ENCODE measurements at regions not wholly inside any gene's neighbourhood (a gene's known extent, or its start where the extent isn't known, plus 50 kb on each side); places are given as distances from the start of the nearest gene placed in this dataset.
"Not testable (repeated sequence)": the region's sequence is repeated elsewhere in the genome, so short reads cannot be mapped to it uniquely, and the experiment has no call there.

DNA sequence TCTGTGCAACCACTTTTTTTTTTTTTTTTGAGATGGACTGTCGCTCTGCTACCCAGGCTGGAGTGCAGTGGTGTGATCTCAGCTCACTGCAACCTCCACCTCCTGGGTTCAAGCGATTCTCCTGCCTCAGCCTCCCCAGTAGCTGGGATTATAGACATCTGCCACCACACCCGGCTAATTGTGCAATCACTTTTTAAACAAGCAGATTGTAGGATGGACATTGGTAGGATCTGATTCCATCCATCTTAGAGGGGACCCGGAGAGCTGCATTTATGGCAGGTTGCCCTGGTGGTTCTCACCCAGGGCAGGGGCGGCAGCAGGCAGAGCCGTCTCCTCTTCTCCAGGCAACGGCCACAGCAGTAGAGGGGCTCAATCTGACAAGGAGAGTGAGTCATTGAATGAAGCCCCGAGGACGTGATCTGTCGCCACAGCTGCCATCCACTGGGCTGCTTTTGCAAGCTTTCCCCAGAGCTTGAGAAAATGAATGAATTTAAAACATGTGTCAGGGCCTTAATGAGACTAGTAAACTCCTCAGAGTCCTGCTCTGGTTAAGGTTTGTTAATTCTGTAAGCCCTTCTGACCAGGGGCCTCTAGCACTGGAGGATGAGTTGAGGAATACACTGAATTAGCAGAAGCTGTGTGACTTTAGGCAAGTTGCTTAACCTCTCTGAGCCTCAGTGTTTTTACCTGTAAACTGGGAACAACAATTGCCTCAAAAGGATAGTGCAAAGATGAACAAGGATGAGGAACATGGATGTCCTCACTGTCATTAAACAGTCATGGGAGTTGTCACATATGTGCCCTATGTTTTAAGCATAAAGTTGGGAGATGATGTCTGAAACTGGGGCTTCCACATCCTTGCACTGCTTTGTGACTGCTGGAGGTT, 129.1 kb downstream of the ASB7 start:
- no peak for DNase-seq
- TF ChIP-seq, protein P1, sequence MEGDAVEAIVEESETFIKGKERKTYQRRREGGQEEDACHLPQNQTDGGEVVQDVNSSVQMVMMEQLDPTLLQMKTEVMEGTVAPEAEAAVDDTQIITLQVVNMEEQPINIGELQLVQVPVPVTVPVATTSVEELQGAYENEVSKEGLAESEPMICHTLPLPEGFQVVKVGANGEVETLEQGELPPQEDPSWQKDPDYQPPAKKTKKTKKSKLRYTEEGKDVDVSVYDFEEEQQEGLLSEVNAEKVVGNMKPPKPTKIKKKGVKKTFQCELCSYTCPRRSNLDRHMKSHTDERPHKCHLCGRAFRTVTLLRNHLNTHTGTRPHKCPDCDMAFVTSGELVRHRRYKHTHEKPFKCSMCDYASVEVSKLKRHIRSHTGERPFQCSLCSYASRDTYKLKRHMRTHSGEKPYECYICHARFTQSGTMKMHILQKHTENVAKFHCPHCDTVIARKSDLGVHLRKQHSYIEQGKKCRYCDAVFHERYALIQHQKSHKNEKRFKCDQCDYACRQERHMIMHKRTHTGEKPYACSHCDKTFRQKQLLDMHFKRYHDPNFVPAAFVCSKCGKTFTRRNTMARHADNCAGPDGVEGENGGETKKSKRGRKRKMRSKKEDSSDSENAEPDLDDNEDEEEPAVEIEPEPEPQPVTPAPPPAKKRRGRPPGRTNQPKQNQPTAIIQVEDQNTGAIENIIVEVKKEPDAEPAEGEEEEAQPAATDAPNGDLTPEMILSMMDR (IDR thresholded peaks at IDR 0.05): no peak

DNA sequence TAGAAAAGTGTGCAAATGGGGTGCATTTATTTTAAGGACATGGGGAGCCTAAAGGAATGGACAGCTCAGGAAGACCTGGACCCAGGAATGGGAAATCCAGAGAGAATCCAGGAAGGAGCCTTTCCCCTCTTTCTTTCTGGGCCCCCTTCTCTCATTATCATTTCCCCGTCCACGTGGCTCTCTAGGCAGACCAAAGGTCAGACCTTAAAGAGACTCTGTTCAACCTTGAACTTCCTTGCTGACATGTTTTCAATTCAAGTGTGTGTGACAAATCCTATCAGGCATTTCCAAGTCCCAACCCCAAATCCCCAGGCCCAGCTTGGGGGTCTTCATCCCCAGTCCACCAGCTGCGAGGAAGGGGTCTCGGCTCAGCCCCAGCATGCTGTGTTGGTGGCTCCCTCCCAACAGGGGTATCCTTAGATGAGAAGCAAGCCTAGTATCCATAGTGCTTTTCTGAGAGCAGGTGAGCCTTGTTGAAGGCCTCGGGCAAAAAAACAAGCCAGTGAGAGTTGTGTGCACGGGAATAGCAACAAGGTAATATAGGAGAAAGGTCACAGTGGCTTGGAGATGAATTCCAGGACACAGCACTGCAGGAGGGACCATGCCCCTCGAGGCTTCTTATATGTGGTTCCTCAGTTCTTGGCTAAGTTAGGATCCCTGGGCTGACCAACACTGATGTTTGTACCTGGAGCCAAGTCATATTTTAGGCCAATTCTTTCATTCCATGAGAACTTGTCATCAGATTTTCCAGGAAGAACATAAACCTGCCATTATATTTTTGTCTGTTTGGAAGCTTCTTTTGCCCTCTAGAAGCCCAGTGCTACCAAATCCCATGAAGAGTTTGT, 130.0 kb downstream of the ASB7 start:
- intact Hi-C loops (cut with DNase I): no loop called here
- ATAC-seq (no peak), DNase-seq (no peak)
- Histone ChIP-seq H3K36me3 (no peaks in the 10 kb centered on the region), H3K27ac (no peak overlapping the region), H3K9me3 (no peaks in the 10 kb centered on the region), H3K4me3 (no peak overlapping the region), H3K4me1 (peaks cover 5% of the 10 kb centered on the region), H3K27me3 (no peaks in the 10 kb centered on the region)
- TF ChIP-seq, protein P1 (IDR thresholded peaks at IDR 0.05): no peak

More for the DNA sequence above, 129.1 kb downstream of the ASB7 start:
- Histone ChIP-seq H3K4me1 (peaks cover 5% of the 10 kb centered on the region), H3K4me3 (no peak overlapping the region), H3K27me3 (no peaks in the 10 kb centered on the region), H3K27ac (no peak overlapping the region), H3K9me3 (no peaks in the 10 kb centered on the region), H3K36me3 (no peaks in the 10 kb centered on the region)
- intact Hi-C loops (cut with DNase I): no loop called here
- no peak for ATAC-seq

DNA sequence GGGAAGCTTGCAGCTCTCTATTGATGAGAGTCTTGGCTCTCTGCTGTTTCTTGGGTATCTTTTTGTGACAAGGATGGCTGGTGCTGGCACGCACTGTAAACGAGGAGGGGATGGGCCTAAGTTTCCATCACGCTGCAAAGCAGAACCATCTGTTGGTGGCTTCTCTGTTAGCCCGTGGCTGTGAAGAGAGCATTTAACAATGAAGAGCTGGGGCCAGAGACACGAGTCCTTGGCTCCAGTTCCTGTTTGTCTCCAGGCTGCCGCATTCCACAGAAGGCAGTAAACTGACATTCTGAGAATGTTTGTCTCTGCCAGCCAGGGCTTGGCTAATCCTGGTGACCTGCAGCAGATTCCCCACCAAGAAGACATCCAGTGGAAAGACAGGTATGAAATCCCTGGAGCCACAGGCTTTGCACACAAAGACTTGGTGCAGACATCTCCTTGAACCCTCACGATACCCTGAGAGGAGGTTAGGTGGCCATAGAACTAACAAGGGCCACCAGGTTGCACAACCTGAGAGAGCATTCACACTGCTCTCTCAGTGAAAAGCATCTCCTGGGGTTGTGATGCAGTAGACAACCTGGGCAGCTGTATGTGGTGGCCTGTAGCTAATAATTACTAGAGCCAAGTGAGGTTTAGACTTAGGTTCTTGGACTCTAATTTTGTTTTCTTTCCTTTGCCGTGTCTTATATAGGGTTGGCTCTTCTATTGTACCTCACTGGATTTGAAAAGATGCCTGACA, 130.9 kb downstream of the ASB7 start:
- DNase-seq: no peak
- no peaks in the 10 kb centered on the region for H3K36me3 ChIP-seq
- H3K27me3 ChIP-seq: no peaks in the 10 kb centered on the region
- H3K9me3 ChIP-seq: no peaks in the 10 kb centered on the region
- ATAC-seq: peak; percentile 27
- H3K4me3 ChIP-seq: no peak overlapping the region
- TF ChIP-seq, protein P1 (IDR thresholded peaks at IDR 0.05): no peak
- H3K4me1 ChIP-seq: peaks cover 5% of the 10 kb centered on the region
- no peak overlapping the region for H3K27ac ChIP-seq
- intact Hi-C loops (cut with DNase I): no loop called here

DNA sequence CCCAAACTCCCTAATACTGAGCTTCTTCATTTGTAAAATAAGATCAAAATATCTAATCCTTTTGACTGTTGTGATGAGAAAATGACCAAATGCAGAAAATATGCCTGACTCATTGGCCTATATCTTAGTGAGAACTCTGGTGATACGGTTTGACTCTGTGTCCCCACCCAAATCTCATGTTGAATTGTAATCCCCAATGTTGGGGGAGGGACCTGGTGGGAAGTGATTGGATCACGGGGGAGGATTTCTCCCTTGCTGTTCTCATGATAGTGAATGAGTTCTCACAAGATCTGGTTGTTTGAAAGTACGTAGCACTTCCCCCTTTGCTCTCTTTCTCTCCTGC, 131.4 kb downstream of the ASB7 start:
- H3K4me1 ChIP-seq; H3K27ac ChIP-seq; H3K27me3 ChIP-seq; H3K36me3 ChIP-seq; DNase-seq; H3K9me3 ChIP-seq; ATAC-seq; H3K4me3 ChIP-seq; intact Hi-C loops (cut with DNase I): not testable (repeated sequence)

DNA sequence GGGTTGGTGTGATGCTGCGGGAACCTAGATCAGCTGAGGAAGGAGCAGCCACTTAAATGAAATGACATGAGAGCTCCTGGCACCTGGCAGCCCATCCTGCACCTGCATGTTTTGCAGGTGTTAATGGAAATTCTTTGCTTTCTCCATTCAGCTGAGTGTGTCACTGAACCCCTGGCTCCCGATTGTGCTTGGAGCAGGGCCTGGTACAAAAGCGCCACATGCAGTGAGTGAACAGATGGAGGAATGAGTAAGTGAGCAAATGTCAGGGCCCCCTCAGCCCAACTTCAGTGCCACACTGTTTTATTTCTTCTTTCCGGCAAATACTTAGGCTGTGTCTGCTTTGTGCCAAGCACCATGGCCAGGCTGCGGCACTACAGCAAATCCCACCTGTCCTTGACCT, 132.2 kb downstream of the ASB7 start:
- no peaks in the 10 kb centered on the region for H3K27me3 ChIP-seq
- ATAC-seq: no peak

More for the DNA sequence above, 132.2 kb downstream of the ASB7 start:
- Histone ChIP-seq H3K27ac (no peak overlapping the region), H3K4me3 (no peak overlapping the region), H3K4me1 (peaks cover 5% of the 10 kb centered on the region), H3K9me3 (no peaks in the 10 kb centered on the region), H3K36me3 (no peaks in the 10 kb centered on the region)
- TF ChIP-seq, protein P1 (IDR thresholded peaks at IDR 0.05): no peak
- no peak for DNase-seq
- intact Hi-C loops (cut with DNase I): no loop called here

Measured in upper lobe of right lung (tissue), 1 donor.